KBM-7 (cell line): ENCODE measurements at regions not wholly inside any gene's neighbourhood (a gene's known extent, or its start where the extent isn't known, plus 50 kb on each side); places are given as distances from the start of the nearest gene placed in this dataset.
A peak's percentile ranks its signal among the peaks of the same experiment; 100 is the strongest.

Experiments
- DNase-seq: peaks from one replicate; pipeline ENCODE4 v3.0.0-alpha.2; 2015
- in situ Hi-C: fragments of 300-500 bp; cut with MboI; formaldehyde crosslinking; loops from 2 replicates; pipeline ENCODE4 v1.14.3; 2020; ENCODE audit warnings: low sequenced_read_pairs, low pct_unique_long_range_greater_than_20kb, mixed read lengths

GRCh38 chr13:105016266-105016665 is 1519.2 kb downstream of the EFNB2 start:
- in situ Hi-C loops, result no loop called here

GRCh38 chr13:105008604-105009003 is 1526.9 kb downstream of the EFNB2 start:
- no peak for DNase-seq
- in situ Hi-C loops, result no loop called here

More at GRCh38 chr13:105016266-105016665, 1519.2 kb downstream of the EFNB2 start:
- no peak for DNase-seq

GRCh38 chr13:105007166-105007808 is 1528.2 kb downstream of the EFNB2 start:
- in situ Hi-C loops, result no loop called here
- no peak for DNase-seq

- no peak for DNase-seq
- in situ Hi-C loops, result no loop called here
Measured at GRCh38 chr13:104996022-104996421, 1539.4 kb downstream of the EFNB2 start.

GRCh38 chr13:104993708-104994107 is 1541.8 kb downstream of the EFNB2 start:
- DNase-seq, result no peak
- in situ Hi-C loops, result no loop called here

- in situ Hi-C loops, result no loop called here
- DNase-seq, result no peak
Measured at GRCh38 chr13:104987621-104988020, 1547.8 kb downstream of the EFNB2 start.

GRCh38 chr13:104984296-104984818 is 1551.1 kb downstream of the EFNB2 start:
- DNase-seq, result peak; percentile 83
- in situ Hi-C loops, result no loop called here

- in situ Hi-C loops, result no loop called here
- no peak for DNase-seq
Measured at GRCh38 chr13:104983601-104984000, 1551.9 kb downstream of the EFNB2 start.

GRCh38 chr13:104980586-104980985 is 1554.9 kb downstream of the EFNB2 start:
- in situ Hi-C loops, result no loop called here
- no peak for DNase-seq

- DNase-seq, result no peak
- in situ Hi-C loops, result no loop called here
Measured at GRCh38 chr13:104979281-104980030, 1556.0 kb downstream of the EFNB2 start.

- no peak for DNase-seq
- in situ Hi-C loops, result no loop called here
Measured at GRCh38 chr13:104976986-104977385, 1558.5 kb downstream of the EFNB2 start.

- no peak for DNase-seq
- in situ Hi-C loops, result no loop called here
Measured at GRCh38 chr13:104975272-104975671, 1560.2 kb downstream of the EFNB2 start.

- DNase-seq, result no peak
- in situ Hi-C loops, result no loop called here
Measured at GRCh38 chr13:104968876-104969275, 1566.6 kb downstream of the EFNB2 start.

- in situ Hi-C loops, result no loop called here
- DNase-seq, result no peak
Measured at GRCh38 chr13:104967836-104968630, 1567.4 kb downstream of the EFNB2 start.

- in situ Hi-C loops, result no loop called here
- DNase-seq, result no peak
Measured at GRCh38 chr13:104967376-104967775, 1568.1 kb downstream of the EFNB2 start.

GRCh38 chr13:104962411-104962810 is 1573.1 kb downstream of the EFNB2 start:
- no peak for DNase-seq
- in situ Hi-C loops, result no loop called here

- DNase-seq, result no peak
- in situ Hi-C loops, result no loop called here
Measured at GRCh38 chr13:104961246-104961645, 1574.2 kb downstream of the EFNB2 start.

- in situ Hi-C loops, result no loop called here
- no peak for DNase-seq
Measured at GRCh38 chr13:104954210-104954609, 1581.3 kb downstream of the EFNB2 start.

- DNase-seq, result no peak
- in situ Hi-C loops, result no loop called here
Measured at GRCh38 chr13:104953588-104953987, 1581.9 kb downstream of the EFNB2 start.
